ENCODE measurements at regions not wholly inside any gene's neighbourhood (a gene's known extent, or its start where the extent isn't known, plus 50 kb on each side); places are given as distances from the start of the nearest gene placed in this dataset.
"Not testable (repeated sequence)": the region's sequence is repeated elsewhere in the genome, so short reads cannot be mapped to it uniquely, and the experiment has no call there.

DNA sequence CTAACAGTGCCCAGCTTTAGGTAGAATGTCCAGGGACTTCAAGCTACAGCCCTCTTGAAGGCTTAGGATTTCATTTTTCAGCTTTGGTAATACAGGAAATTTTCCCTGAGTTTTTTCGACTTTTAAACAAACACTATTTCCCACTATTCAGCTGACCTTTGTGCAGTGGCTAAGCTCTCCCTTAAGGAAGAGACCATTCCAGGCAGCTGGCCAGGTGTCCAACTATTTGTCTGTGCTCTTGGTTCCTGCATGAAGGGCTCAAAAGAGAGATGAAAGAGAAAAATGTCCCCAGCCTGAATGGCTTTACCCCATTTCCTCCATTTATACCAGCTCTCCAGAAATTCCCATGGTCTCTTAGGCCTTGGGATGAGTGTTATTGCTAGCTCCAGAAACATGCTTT, 111.9 kb upstream of the KLF8 start:
- Histone ChIP-seq H3K27me3 (replicated peaks; ENCODE audit: insufficient read depth) (no peaks in the 10 kb centered on the region), H3K4me1 (replicated peaks) (no peaks in the 10 kb centered on the region), H3K36me3 (no peaks in the 10 kb centered on the region), H3K9me3 (no peaks in the 10 kb centered on the region), H3K27ac (no peak overlapping the region), H3K4me3 (no peak overlapping the region)
- DNase-seq (ENCODE audit: low spot score), result no peak
- TF ChIP-seq POLR2A (IDR thresholded peaks at IDR 0.05) (no peak), POLR2AphosphoS5 (IDR thresholded peaks at IDR 0.05) (no peak)
- TF ChIP-seq, protein P1, sequence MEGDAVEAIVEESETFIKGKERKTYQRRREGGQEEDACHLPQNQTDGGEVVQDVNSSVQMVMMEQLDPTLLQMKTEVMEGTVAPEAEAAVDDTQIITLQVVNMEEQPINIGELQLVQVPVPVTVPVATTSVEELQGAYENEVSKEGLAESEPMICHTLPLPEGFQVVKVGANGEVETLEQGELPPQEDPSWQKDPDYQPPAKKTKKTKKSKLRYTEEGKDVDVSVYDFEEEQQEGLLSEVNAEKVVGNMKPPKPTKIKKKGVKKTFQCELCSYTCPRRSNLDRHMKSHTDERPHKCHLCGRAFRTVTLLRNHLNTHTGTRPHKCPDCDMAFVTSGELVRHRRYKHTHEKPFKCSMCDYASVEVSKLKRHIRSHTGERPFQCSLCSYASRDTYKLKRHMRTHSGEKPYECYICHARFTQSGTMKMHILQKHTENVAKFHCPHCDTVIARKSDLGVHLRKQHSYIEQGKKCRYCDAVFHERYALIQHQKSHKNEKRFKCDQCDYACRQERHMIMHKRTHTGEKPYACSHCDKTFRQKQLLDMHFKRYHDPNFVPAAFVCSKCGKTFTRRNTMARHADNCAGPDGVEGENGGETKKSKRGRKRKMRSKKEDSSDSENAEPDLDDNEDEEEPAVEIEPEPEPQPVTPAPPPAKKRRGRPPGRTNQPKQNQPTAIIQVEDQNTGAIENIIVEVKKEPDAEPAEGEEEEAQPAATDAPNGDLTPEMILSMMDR (IDR thresholded peaks at IDR 0.05), result no peak
- intact Hi-C loops (cut with DNase I), result no loop called here
- WGBS, result 69% methylated on average over 1 of the region's 1 CpG

DNA sequence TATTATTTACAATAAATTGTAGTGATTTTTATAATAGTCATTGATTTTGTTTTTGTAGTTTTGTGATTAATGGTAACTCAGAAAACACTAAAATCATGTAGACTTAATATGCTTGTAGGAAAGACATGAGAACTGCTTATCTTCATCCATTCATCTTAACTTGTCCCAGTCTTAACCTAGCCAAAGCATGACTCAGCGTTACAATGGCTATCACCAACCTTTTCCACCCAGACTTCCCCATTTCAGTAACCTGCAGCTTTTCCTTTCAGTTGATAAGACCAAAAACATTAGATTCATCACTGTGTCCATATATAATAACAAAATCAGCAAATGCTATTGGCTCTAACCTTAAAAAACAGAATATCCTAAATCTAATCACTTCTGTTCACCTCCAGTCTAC, 106.2 kb upstream of the KLF8 start:
- intact Hi-C loops (cut with DNase I), result no loop called here
- H3K9me3 ChIP-seq, result no peaks in the 10 kb centered on the region
- H3K27ac ChIP-seq, result no peak overlapping the region
- WGBS, result 80% methylated on average over 1 of the region's 1 CpG
- H3K4me1 ChIP-seq (replicated peaks), result no peaks in the 10 kb centered on the region
- TF ChIP-seq POLR2AphosphoS5 (IDR thresholded peaks at IDR 0.05), result no peak
- TF ChIP-seq, protein P1 (IDR thresholded peaks at IDR 0.05), result no peak
- no peak for TF ChIP-seq POLR2A (IDR thresholded peaks at IDR 0.05)
- H3K36me3 ChIP-seq, result no peaks in the 10 kb centered on the region
- no peak overlapping the region for H3K4me3 ChIP-seq
- H3K27me3 ChIP-seq (replicated peaks; ENCODE audit: insufficient read depth), result no peaks in the 10 kb centered on the region
- no peak for DNase-seq (ENCODE audit: low spot score)

DNA sequence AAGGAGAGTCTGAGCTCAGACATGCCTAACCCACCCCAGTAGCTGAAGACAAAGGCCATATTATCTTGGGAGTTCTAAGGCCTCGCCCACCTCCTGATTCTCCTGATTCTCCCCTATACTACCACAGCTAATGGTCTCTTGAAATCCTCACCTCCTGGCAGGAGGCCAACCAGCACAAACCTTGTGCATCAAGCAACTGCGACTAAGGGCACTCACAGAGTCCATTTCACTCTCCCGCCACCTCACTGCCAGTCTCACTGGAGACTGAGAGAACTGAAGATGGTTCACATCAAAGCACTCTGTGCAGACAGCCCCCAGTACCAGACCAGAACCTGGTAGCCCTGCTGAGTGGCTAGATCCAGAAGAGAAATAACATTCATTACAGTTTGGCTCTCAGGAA, 102.1 kb upstream of the KLF8 start:
- Histone ChIP-seq H3K4me1 (replicated peaks) (no peaks in the 10 kb centered on the region), H3K27ac (no peak overlapping the region), H3K4me3 (no peak overlapping the region), H3K27me3 (replicated peaks; ENCODE audit: insufficient read depth) (no peaks in the 10 kb centered on the region), H3K9me3 (no peaks in the 10 kb centered on the region), H3K36me3 (no peaks in the 10 kb centered on the region)
- TF ChIP-seq, protein P1 (IDR thresholded peaks at IDR 0.05), result no peak
- TF ChIP-seq POLR2AphosphoS5 (IDR thresholded peaks at IDR 0.05) (no peak), POLR2A (IDR thresholded peaks at IDR 0.05) (no peak)
- DNase-seq (ENCODE audit: low spot score), result no peak
- 100% methylated on average over 2 of the region's 3 CpGs for WGBS
- intact Hi-C loops (cut with DNase I), result no loop called here

DNA sequence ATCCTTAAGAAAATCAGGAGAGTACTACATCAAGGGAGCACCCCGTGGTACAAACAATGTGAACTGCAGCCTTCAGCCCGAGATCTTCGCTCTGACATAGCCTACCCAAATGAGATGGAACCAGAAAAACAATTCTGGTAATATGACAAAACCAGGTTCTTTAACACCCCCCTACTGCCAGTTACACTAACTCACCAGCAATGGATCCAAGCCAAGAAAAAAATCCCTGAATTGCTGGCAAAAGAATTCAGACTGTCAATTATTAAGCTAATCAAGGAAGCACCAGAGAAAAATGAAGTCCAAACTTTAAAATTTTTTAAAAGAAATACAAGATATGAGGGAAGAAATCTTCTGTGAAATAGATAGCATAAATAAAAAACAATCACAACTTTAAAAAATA, 101.7 kb upstream of the KLF8 start:
- no peak for DNase-seq (ENCODE audit: low spot score)
- TF ChIP-seq POLR2AphosphoS5 (IDR thresholded peaks at IDR 0.05) (no peak), POLR2A (IDR thresholded peaks at IDR 0.05) (no peak)
- TF ChIP-seq, protein P1 (IDR thresholded peaks at IDR 0.05), result no peak
- Histone ChIP-seq H3K36me3 (no peaks in the 10 kb centered on the region), H3K27ac (no peak overlapping the region), H3K9me3 (no peaks in the 10 kb centered on the region), H3K27me3 (replicated peaks; ENCODE audit: insufficient read depth) (no peaks in the 10 kb centered on the region), H3K4me1 (replicated peaks) (no peaks in the 10 kb centered on the region), H3K4me3 (no peak overlapping the region)
- WGBS, result 95% methylated on average over 3 of the region's 3 CpGs
- intact Hi-C loops (cut with DNase I), result no loop called here

DNA sequence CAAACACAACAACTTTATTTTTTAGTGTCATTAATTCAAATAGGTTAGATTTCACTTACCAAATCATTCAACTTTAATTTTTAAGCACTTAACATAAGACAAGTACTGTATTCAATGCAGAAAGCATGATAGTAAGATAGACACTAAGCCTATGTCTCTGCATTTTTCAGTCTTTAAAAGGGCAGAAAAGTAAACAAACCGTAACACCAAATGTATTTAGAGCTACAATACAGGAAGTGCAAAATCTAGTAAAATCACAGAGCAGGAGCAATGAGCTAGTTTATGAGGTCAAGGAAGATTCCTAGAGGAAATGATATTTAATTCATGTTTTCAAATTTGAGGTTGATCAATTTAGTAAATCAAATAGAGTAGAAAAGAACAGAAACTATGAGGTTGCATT, 68.0 kb upstream of the KLF8 start:
- WGBS, result no CpG with 5 or more reads among the region's 1 CpG
- intact Hi-C loops (cut with DNase I); H3K36me3 ChIP-seq; H3K27me3 ChIP-seq (replicated peaks; ENCODE audit: insufficient read depth); H3K4me3 ChIP-seq; H3K9me3 ChIP-seq; H3K4me1 ChIP-seq (replicated peaks); DNase-seq (ENCODE audit: low spot score); H3K27ac ChIP-seq: not testable (repeated sequence)
